SU-DHL-6 (cell line): ENCODE measurements at regions not wholly inside any gene's neighbourhood (a gene's known extent, or its start where the extent isn't known, plus 50 kb on each side); places are given as distances from the start of the nearest gene placed in this dataset.

Experiments used
- CTCF ChIP-seq: fragments of 200-600 bp; sonication (generic); IDR thresholded peaks from one replicate; pipeline ENCODE4 v1.5.1; 2017; ENCODE audit warnings: antibody characterized with exemption, mild to moderate bottlenecking, low read length, moderate library complexity; ENCODE audit not compliant: insufficient read depth, poor library complexity, severe bottlenecking
- EZH2phosphoT487 ChIP-seq: fragments of 200-600 bp; sonication (generic), shearing (Covaris generic); conservative IDR thresholded peaks from 2 replicates; pipeline ENCODE4 v1.6.1; 2018; ENCODE audit warnings: mild to moderate bottlenecking, antibody characterized with exemption, low read length, moderate library complexity, mixed read lengths

GRCh38 chr2:122531290-122532071 is 776.0 kb downstream of the TSN start:
- TF ChIP-seq CTCF (no peak), EZH2phosphoT487 (no peak)
